Panc1 (cell line): ENCODE measurements at regions not wholly inside any gene's neighbourhood (a gene's known extent, or its start where the extent isn't known, plus 50 kb on each side); places are given as distances from the start of the nearest gene placed in this dataset.

Source experiments
- ATAC-seq: fragments of 200-7000 bp; cut with Tn5 transposase; 2 replicates; pipeline ENCODE4 v1.9.1; 2020; ENCODE audit warnings: mild to moderate bottlenecking, moderate library complexity
- BruUV-seq: library from RNA; stranded (reverse); fragments of 400-500 nt; replicated peaks from 2 replicates; lab custom pipeline; 2021; lab: Mats Ljungman, UMichigan
- CTCF ChIA-PET: fragments of 300-600 bp; sonication (Branson Sonifier 250); formaldehyde crosslinking; loops from one replicate; lab custom pipeline; 2022; ENCODE audit warnings: antibody characterized with exemption; lab: Charles Lee
- POLR2A ChIA-PET: fragments of 300-600 bp; sonication (Branson Sonifier 250); formaldehyde crosslinking; loops from one replicate; lab custom pipeline; 2022; ENCODE audit warnings: antibody characterized with exemption; lab: Charles Lee
- DNase-seq: peaks from one replicate; pipeline ENCODE4 v3.0.0-alpha.2; 2010; ENCODE audit warnings: low read depth, low spot score
- H3K27ac ChIP-seq: 2 replicates; pipeline ENCODE4 v1.5.1; 2011; ENCODE audit warnings: mild to moderate bottlenecking, low read length, inconsistent platforms
- H3K27me3 ChIP-seq: fragments of 200-500 bp; sonication (Bioruptor generic); 2 replicates; pipeline ENCODE4 v1.6.0; 2014; ENCODE audit warnings: low read length, inconsistent platforms; ENCODE audit not compliant: control insufficient read depth, insufficient read depth
- H3K36me3 ChIP-seq: fragments of 200-500 bp; sonication (Bioruptor generic); 2 replicates; pipeline ENCODE4 v1.5.1; 2014; ENCODE audit warnings: inconsistent platforms, mild to moderate bottlenecking, low read length, moderate library complexity; ENCODE audit not compliant: control insufficient read depth, insufficient read depth
- H3K4me1 ChIP-seq: 2 replicates; pipeline ENCODE4 v1.5.1; 2011; ENCODE audit warnings: inconsistent platforms, mild to moderate bottlenecking, low read length, moderate library complexity; ENCODE audit not compliant: control insufficient read depth, insufficient read depth
- H3K4me3 ChIP-seq, 2 experiments: 2 replicates each; pipeline ENCODE4 v1.5.1; 2011 to 2012; ENCODE audit warnings: low read depth in 2 of 2, low read length in 2 of 2, mild to moderate bottlenecking in 2 of 2, inconsistent platforms in 1 of 2, moderate library complexity in 1 of 2
- H3K9me3 ChIP-seq: fragments of 200-500 bp; sonication (Bioruptor generic); 2 replicates; pipeline ENCODE4 v1.5.1; 2014; ENCODE audit warnings: low read depth, mild to moderate bottlenecking, inconsistent platforms, low read length, moderate library complexity; ENCODE audit not compliant: control insufficient read depth, insufficient read depth
- CTCF ChIP-seq: fragments of 450-650 bp; IDR thresholded peaks from 2 replicates; pipeline ENCODE4 v1.5.1; 2017; ENCODE audit warnings: mild to moderate bottlenecking
- POLR2AphosphoS5 ChIP-seq: IDR thresholded peaks from 2 replicates; pipeline ENCODE4 v1.6.1; 2012; ENCODE audit warnings: mild to moderate bottlenecking, low read depth, low read length, moderate library complexity
- REST ChIP-seq, 2 experiments: IDR thresholded peaks; 2 replicates each; pipeline ENCODE4 v1.6.1; 2011 to 2012; ENCODE audit warnings: low read depth in 2 of 2, control low read depth in 1 of 2, low read length in 1 of 2, mild to moderate bottlenecking in 1 of 2, moderate library complexity in 1 of 2; ENCODE audit not compliant: insufficient read depth in 1 of 2
- SIN3A ChIP-seq: IDR thresholded peaks from 2 replicates; pipeline ENCODE4 v1.6.1; 2012; ENCODE audit warnings: low read depth, mild to moderate bottlenecking, low read length, moderate library complexity, borderline replicate concordance; ENCODE audit not compliant: insufficient read depth
- TCF7L2 ChIP-seq: IDR thresholded peaks from 2 replicates; pipeline ENCODE4 v1.6.1; 2011; ENCODE audit warnings: mild to moderate bottlenecking, low read depth, low read length, inconsistent platforms
- in situ Hi-C: cut with HindIII; loops from 2 replicates; pipeline ENCODE4 v1.10.0; 2016; ENCODE audit warnings: low sequenced_read_pairs, low pct_unique_long_range_greater_than_20kb
- intact Hi-C: fragments of 100-400 bp; cut with micrococcal nuclease; formaldehyde crosslinking; loops from one replicate; pipeline ENCODE4 v1.10.0; 2022; ENCODE audit not compliant: unreplicated experiment

- H3K4me1 ChIP-seq, result no peaks in the 10 kb centered on the region
- BruUV-seq, result no TSS peak
- no peaks in the 10 kb centered on the region for H3K9me3 ChIP-seq
- ChIA-PET CTCF (no interaction called here), POLR2A (no interaction called here)
- no peak overlapping the region for H3K27ac ChIP-seq
- no peaks in the 10 kb centered on the region for H3K36me3 ChIP-seq
- no peak for TF ChIP-seq CTCF
- no peak for TF ChIP-seq SIN3A
- no peak for TF ChIP-seq TCF7L2
- TF ChIP-seq POLR2AphosphoS5, result no peak
- no peak for TF ChIP-seq REST (IDR thresholded peaks at IDR 0.05; ENCODE audit: insufficient read depth in 1 of 2, low read depth in 2 of 2, low read length in 1 of 2)
- no peak overlapping the region for H3K4me3 ChIP-seq
- intact Hi-C loops, result no loop called here
- in situ Hi-C loops, result no loop called here
- no peaks in the 10 kb centered on the region for H3K27me3 ChIP-seq
- ATAC-seq, result no peak
- no peak for DNase-seq
Observed at GRCh38 chr2:184359379-184359778, 238.9 kb upstream of the ZNF804A start.

GRCh38 chr2:184363213-184363612 lies 235.1 kb upstream of the ZNF804A start:
- POLR2A ChIA-PET, result no interaction called here
- H3K4me1 ChIP-seq, result no peaks in the 10 kb centered on the region
- H3K4me3 ChIP-seq, result no peak overlapping the region
- ATAC-seq (no peak), DNase-seq (no peak)
- no peaks in the 10 kb centered on the region for H3K27me3 ChIP-seq
- intact Hi-C loops (no loop called here), in situ Hi-C loops (no loop called here)
- no TSS peak for BruUV-seq
- TF ChIP-seq REST (IDR thresholded peaks at IDR 0.05; ENCODE audit: insufficient read depth in 1 of 2, low read depth in 2 of 2, low read length in 1 of 2), result no peak
- peak; percentile 30 for TF ChIP-seq CTCF
- TF ChIP-seq POLR2AphosphoS5, result no peak
- CTCF ChIA-PET, result no interaction called here
- H3K27ac ChIP-seq, result no peak overlapping the region
- H3K36me3 ChIP-seq, result no peaks in the 10 kb centered on the region
- no peaks in the 10 kb centered on the region for H3K9me3 ChIP-seq
